Lung (tissue), 11 donors: ENCODE measurements at regions not wholly inside any gene's neighbourhood (a gene's known extent, or its start where the extent isn't known, plus 50 kb on each side); places are given as distances from the start of the nearest gene placed in this dataset.

Experiments used
- ATAC-seq: fragments of 200-7000 bp; cut with Tn5 transposase; one replicate; pipeline ENCODE4 v1.9.1; 2020; ENCODE audit warnings: moderate number of reproducible peaks; ENCODE audit not compliant: insufficient read depth, low FRiP score
- DNase-seq, 3 donors: peaks; one replicate each; pipeline ENCODE4 v3.0.0-alpha.2; 2013 to 2017
- H3K27ac ChIP-seq, 2 donors: one replicate each; pipeline ENCODE4 v1.5.1; 2013; ENCODE audit warnings: mild to moderate bottlenecking in 2 of 2, moderate library complexity in 2 of 2, control low read depth in 1 of 2, inconsistent platforms in 1 of 2, low read depth in 1 of 2, low read length in 1 of 2
- H3K27me3 ChIP-seq, 3 donors: one replicate each; pipeline ENCODE4 v1.5.1; 2013; ENCODE audit warnings: low read length in 2 of 3; ENCODE audit not compliant: control insufficient read depth in 3 of 3, insufficient read depth in 3 of 3
- H3K36me3 ChIP-seq, 4 donors: one replicate each; pipeline ENCODE4 v1.5.1; 2013; ENCODE audit warnings: low read length in 4 of 4, mild to moderate bottlenecking in 1 of 4, moderate library complexity in 1 of 4; ENCODE audit not compliant: control insufficient read depth in 4 of 4, insufficient read depth in 4 of 4
- H3K4me1 ChIP-seq, 5 donors: one replicate each; pipeline ENCODE4 v1.5.1; 2013; ENCODE audit warnings: low read length in 5 of 5, mild to moderate bottlenecking in 2 of 5, moderate library complexity in 1 of 5; ENCODE audit not compliant: control insufficient read depth in 5 of 5, insufficient read depth in 5 of 5
- H3K4me3 ChIP-seq: one replicate; pipeline ENCODE4 v1.5.1; 2013; ENCODE audit warnings: mild to moderate bottlenecking, control low read depth, moderate library complexity
- H3K9ac ChIP-seq, 2 donors: one replicate each; pipeline ENCODE4 v1.5.1; 2013; ENCODE audit warnings: low read length in 2 of 2, control low read depth in 1 of 2; ENCODE audit not compliant: insufficient read depth in 1 of 2
- H3K9me3 ChIP-seq, 4 donors: one replicate each; pipeline ENCODE4 v1.5.1; 2013; ENCODE audit warnings: low read length in 3 of 4, mild to moderate bottlenecking in 1 of 4, moderate library complexity in 1 of 4; ENCODE audit not compliant: control insufficient read depth in 4 of 4, insufficient read depth in 3 of 4
- WGBS, 2 donors: extraction: QIAGEN DNeasy Blood & Tissue Kit; methylation state at CpG; one replicate each; pipeline ENCODE4 v1.1.7; 2013; 5-methylcytosine and 5-hydroxymethylcytosine counted together
- TF ChIP-seq, protein P1 (sequence below): IDR thresholded peaks from 2 replicates; pipeline ENCODE4 v1.5.1; 2012; ENCODE audit warnings: mild to moderate bottlenecking; ENCODE audit errors: control extremely low read depth, extremely low read depth
- donor health status: control.
- donor health status: control.
- donor health status: Bipolar disorder and iron deficiency.
- donor health status: healthy.
- donor health status: DM: yes; HTN: yes; CAD: no.

DNA sequence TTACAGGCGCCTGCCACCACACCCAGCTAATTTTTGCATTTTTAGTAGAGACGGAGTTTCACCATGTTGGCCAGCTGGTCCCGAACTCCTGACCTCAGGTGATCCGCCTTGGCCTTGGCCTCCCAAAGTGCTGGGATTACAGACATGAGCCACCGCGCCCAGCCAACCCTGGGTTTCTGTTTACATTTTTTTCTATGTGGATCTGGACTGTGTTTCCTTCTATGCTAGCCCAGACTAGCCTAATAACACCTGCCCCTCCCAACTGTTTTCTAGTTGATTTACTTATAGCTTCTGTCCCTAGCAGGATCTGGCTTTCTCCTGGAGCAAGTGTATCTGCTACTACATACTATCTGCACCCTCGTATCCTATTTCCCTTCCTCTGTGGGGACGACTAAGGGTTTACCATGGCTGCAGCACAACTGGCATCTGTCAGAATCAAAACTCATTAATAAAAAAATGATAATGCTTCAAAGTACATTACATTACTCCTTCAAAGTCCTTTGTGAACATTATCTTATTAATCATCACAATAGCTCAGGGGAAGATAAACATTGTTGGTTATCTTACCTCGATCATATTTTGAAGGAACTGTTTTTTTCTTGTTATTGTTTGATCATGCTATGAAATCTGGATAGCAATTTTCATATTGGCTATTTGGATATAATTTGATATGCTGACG is 228.3 kb downstream of the KLF5 start:
- no peak for DNase-seq
- H3K9ac ChIP-seq = no peak overlapping the region
- H3K4me3 ChIP-seq = no peak overlapping the region
- TF ChIP-seq, protein P1, sequence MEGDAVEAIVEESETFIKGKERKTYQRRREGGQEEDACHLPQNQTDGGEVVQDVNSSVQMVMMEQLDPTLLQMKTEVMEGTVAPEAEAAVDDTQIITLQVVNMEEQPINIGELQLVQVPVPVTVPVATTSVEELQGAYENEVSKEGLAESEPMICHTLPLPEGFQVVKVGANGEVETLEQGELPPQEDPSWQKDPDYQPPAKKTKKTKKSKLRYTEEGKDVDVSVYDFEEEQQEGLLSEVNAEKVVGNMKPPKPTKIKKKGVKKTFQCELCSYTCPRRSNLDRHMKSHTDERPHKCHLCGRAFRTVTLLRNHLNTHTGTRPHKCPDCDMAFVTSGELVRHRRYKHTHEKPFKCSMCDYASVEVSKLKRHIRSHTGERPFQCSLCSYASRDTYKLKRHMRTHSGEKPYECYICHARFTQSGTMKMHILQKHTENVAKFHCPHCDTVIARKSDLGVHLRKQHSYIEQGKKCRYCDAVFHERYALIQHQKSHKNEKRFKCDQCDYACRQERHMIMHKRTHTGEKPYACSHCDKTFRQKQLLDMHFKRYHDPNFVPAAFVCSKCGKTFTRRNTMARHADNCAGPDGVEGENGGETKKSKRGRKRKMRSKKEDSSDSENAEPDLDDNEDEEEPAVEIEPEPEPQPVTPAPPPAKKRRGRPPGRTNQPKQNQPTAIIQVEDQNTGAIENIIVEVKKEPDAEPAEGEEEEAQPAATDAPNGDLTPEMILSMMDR = no peak
- H3K27me3 ChIP-seq = no peaks in the 10 kb centered on the region
- H3K36me3 ChIP-seq = no peaks in the 10 kb centered on the region
- 80 to 92% methylated on average over 10 of the region's 10 CpGs for WGBS, 2 donors
- H3K4me1 ChIP-seq = no peaks in the 10 kb centered on the region
- H3K9me3 ChIP-seq = no peaks in the 10 kb centered on the region
- ATAC-seq = no peak
- no peak overlapping the region for H3K27ac ChIP-seq

DNA sequence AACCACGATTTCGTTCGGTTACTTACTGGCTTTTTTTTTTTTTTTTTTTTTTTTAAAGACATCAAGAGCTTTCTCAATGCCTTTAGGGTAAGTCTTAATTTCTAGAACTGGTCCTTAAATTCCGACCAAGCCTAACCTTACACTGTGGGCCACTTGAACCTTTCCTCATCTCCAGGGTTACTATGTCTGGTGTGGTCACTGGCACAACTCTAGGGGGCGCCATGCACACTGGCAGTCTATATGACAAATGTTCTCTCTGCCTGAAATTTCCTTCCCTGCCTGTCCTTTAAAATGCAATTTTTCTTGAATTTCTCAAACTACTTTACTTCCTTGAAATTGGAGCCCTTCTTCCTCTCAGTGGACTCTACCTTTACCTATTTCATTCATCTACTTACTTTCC is 227.4 kb downstream of the KLF5 start:
- Histone ChIP-seq H3K4me1 (no peaks in the 10 kb centered on the region), H3K27me3 (no peaks in the 10 kb centered on the region), H3K27ac (no peak overlapping the region), H3K36me3 (no peaks in the 10 kb centered on the region), H3K4me3 (no peak overlapping the region), H3K9ac (no peak overlapping the region), H3K9me3 (no peaks in the 10 kb centered on the region)
- DNase-seq (no peak), ATAC-seq (no peak)
- TF ChIP-seq, protein P1 = no peak
- 91 to 93% methylated on average over 5 of the region's 5 CpGs for WGBS, 2 donors

DNA sequence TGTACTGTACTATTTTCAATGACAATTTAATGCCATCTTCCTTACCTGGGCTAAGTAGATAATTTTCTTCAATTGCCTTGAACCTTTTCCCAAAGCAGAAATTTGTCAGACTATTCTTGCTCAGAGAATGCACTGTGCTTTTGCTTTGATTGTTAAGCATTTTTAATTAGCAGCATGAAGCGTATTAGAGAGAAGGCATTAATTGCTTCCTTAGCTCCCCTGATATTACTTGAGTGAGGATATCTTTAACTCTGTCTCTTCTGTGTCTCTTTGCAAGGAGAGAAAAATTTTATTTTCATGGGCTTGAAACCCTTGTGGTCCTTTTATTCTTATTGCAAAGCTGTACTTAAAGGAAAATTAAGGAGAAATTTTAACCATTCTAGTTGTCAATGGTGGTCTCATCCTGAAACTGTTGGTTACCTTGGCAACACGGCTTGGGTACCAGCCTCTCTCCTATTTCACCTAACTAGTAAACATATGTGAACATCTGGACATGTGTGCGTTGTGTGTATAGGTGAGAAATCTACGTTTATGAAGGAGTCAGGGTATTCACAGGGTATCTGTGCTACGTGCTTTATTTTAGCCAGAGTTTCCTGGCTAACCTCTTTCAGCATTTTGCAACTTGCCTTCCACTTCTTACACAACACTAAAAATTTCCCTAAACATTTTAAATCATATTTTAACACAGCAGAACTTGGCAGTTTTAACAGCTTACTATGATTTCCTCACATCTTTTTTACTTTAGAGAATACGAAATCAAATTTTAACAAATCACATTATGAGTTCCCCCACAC is 225.5 kb downstream of the KLF5 start:
- 75 to 77% methylated on average over 6 of the region's 6 CpGs for WGBS, 2 donors
- Histone ChIP-seq H3K27me3 (no peaks in the 10 kb centered on the region), H3K9me3 (no peaks in the 10 kb centered on the region), H3K4me3 (no peak overlapping the region), H3K9ac (no peak overlapping the region), H3K36me3 (no peaks in the 10 kb centered on the region), H3K4me1 (no peaks in the 10 kb centered on the region), H3K27ac (no peak overlapping the region)
- DNase-seq = no peak
- TF ChIP-seq, protein P1 = no peak
- no peak for ATAC-seq
